K562 (cell line): ENCODE measurements at regions not wholly inside any gene's neighbourhood (a gene's known extent, or its start where the extent isn't known, plus 50 kb on each side); places are given as distances from the start of the nearest gene placed in this dataset.

Experiments
- ARID2 ChIP-seq: fragments of 450-650 bp; IDR thresholded peaks from 2 replicates; pipeline ENCODE4 v1.6.1; 2017; ENCODE audit warnings: antibody characterized with exemption, mild to moderate bottlenecking
- BDP1 ChIP-seq: IDR thresholded peaks from 3 replicates; pipeline ENCODE4 v1.6.1; 2011; ENCODE audit not compliant: insufficient read length, insufficient read depth
- CREBBP ChIP-seq: IDR thresholded peaks from one replicate; pipeline ENCODE4 v1.6.1; 2012; ENCODE audit warnings: low read depth, mild to moderate bottlenecking, control low read depth, inconsistent platforms, low read length
- HCFC1 ChIP-seq: IDR thresholded peaks from 2 replicates; pipeline ENCODE4 v1.6.1; 2012; ENCODE audit warnings: low read depth, low read length, improper control_type of control experiment
- KHSRP ChIP-seq: fragments of 450-650 bp; IDR thresholded peaks from 2 replicates; pipeline ENCODE4 v1.6.1; 2017
- POU5F1 ChIP-seq: fragments of 150-350 bp; IDR thresholded peaks from 2 replicates; pipeline ENCODE4 v1.6.1; 2014; ENCODE audit warnings: borderline replicate concordance, low read length, low read depth, mild to moderate bottlenecking; ENCODE audit not compliant: partially characterized antibody
- RBM22 ChIP-seq: fragments of 200-400 bp; formaldehyde crosslinking; IDR thresholded peaks from 2 replicates; pipeline ENCODE4 v1.6.1; 2018; ENCODE audit warnings: low read length, low read depth; ENCODE audit not compliant: poor library complexity, severe bottlenecking
- RBM25 ChIP-seq: fragments of 200-400 bp; formaldehyde crosslinking; IDR thresholded peaks from 2 replicates; pipeline ENCODE4 v1.6.1; 2018; ENCODE audit warnings: low read length, low read depth, moderate library complexity; ENCODE audit not compliant: severe bottlenecking
- SIX5 ChIP-seq, 2 experiments: IDR thresholded peaks; 2 replicates each; pipeline ENCODE4 v1.6.1; 2011; ENCODE audit warnings: low read length in 2 of 2, borderline replicate concordance in 1 of 2, low read depth in 1 of 2, mild to moderate bottlenecking in 1 of 2, moderate library complexity in 1 of 2; ENCODE audit not compliant: insufficient read depth in 1 of 2
- TRIM24 ChIP-seq, 2 experiments: fragments of 450-650 bp; IDR thresholded peaks; 2 replicates each; pipeline ENCODE4 v1.6.1; 2016
- ZNF3 ChIP-seq: fragments of 250-450 bp; sonication (Bioruptor Pico); IDR thresholded peaks from 2 replicates; pipeline ENCODE4 v1.5.0; 2021; ENCODE audit warnings: mild to moderate bottlenecking, moderate library complexity
- ZNF384 ChIP-seq: IDR thresholded peaks from 2 replicates; pipeline ENCODE4 v1.6.1; 2012; ENCODE audit warnings: low read depth, low read length, improper control_type of control experiment
- ZNF583 ChIP-seq: fragments of 250-450 bp; sonication (Bioruptor Pico); IDR thresholded peaks from 2 replicates; pipeline ENCODE4 v1.4.0; 2020
- ZNF778 ChIP-seq: fragments of 450-650 bp; formaldehyde crosslinking; IDR thresholded peaks from 2 replicates; pipeline ENCODE4 v1.4.0; 2020; ENCODE audit warnings: mild to moderate bottlenecking, moderate library complexity
- TF ChIP-seq, protein P1 (sequence below): fragments of 450-650 bp; IDR thresholded peaks from 2 replicates; pipeline ENCODE4 v1.6.1; 2016; ENCODE audit warnings: antibody characterized with exemption
- TF ChIP-seq, protein P2 (sequence below), 2 experiments: fragments of 450-650 bp; IDR thresholded peaks; 2 replicates each; pipeline ENCODE4 v1.6.1; 2018; ENCODE audit warnings: mild to moderate bottlenecking in 2 of 2, low read depth in 1 of 2; ENCODE audit not compliant: partially characterized antibody in 2 of 2
- TF ChIP-seq, protein P3 (sequence below), 3 experiments: fragments of 200-800 bp in 1 of 3; fragments of 250-450 bp in 1 of 3; fragments of 450-650 bp in 1 of 3; sonication (Bioruptor Pico) in 1 of 3; sonication (Bioruptor generic) in 1 of 3; formaldehyde crosslinking in 1 of 3; IDR thresholded peaks; 2 replicates each; pipeline versions ENCODE4 v1.6.1 to v1.8.0; 2016 to 2022; ENCODE audit warnings: mild to moderate bottlenecking in 2 of 3, missing genetic modification characterization in 2 of 3, missing compliant biosample characterization in 1 of 3, moderate library complexity in 1 of 3

DNA sequence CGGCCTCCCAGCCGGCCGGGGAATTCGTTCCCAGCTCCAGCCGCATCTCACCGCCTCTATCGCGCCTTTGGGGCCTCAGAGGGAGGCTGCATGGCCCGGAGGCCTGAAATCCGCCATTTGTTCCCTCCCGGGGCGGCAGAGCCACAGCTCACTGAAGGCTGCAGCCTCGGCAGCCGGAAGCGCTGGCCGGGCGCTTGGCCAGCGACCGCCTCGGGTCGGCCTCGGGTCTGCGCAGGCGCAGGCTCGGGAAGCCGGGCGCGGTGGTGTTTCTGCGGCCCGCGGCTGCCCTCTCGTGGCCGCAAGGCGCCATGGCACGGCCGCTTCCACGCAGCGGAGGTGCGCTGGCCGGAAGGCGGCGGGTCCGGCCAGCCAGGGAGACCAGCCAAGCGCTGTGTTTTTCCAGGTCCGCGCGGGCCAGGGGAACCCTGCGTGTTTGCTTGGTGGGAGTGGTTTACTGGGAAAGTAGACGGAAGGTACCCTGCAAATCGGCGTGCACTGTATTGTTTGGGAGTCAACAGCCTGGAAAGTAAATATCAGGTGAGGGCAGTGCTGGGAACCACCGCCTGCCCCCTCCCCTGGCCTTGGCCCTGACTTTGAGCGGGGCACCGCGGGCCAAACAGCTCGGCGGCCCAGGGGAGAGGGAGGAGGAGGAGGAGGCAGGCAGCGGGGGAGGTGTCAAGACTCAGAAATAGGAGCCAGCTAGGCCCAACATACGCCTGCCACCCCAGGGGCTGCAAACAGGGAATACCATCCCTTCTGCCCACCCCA, 52.7 kb upstream of the CD34 start (continued):
- TF ChIP-seq, protein P1, sequence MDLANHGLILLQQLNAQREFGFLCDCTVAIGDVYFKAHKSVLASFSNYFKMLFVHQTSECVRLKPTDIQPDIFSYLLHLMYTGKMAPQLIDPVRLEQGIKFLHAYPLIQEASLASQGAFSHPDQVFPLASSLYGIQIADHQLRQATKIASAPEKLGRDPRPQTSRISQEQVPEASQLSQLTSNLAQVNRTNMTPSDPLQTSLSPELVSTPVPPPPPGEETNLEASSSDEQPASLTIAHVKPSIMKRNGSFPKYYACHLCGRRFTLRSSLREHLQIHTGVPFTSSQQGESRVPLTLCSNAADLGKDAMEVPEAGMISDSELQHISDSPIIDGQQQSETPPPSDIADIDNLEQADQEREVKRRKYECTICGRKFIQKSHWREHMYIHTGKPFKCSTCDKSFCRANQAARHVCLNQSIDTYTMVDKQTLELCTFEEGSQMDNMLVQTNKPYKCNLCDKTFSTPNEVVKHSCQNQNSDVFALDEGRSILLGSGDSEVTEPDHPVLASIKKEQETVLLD: peak; percentile 49; the same call in 1 of the 2 replicates
- no peak for TF ChIP-seq ZNF384
- TF ChIP-seq ARID2: peak; percentile 56; the same call in 1 of the 2 replicates
- TF ChIP-seq ZNF778 (CRISPR knock-in tag): no peak
- TF ChIP-seq KHSRP: no peak
- TF ChIP-seq RBM22: no peak
- TF ChIP-seq ZNF3 (CRISPR knock-in tag): no peak
- TF ChIP-seq CREBBP: no peak
- peak; percentile 48; the same call in 1 of the 2 replicates for TF ChIP-seq HCFC1
- TF ChIP-seq, protein P2, sequence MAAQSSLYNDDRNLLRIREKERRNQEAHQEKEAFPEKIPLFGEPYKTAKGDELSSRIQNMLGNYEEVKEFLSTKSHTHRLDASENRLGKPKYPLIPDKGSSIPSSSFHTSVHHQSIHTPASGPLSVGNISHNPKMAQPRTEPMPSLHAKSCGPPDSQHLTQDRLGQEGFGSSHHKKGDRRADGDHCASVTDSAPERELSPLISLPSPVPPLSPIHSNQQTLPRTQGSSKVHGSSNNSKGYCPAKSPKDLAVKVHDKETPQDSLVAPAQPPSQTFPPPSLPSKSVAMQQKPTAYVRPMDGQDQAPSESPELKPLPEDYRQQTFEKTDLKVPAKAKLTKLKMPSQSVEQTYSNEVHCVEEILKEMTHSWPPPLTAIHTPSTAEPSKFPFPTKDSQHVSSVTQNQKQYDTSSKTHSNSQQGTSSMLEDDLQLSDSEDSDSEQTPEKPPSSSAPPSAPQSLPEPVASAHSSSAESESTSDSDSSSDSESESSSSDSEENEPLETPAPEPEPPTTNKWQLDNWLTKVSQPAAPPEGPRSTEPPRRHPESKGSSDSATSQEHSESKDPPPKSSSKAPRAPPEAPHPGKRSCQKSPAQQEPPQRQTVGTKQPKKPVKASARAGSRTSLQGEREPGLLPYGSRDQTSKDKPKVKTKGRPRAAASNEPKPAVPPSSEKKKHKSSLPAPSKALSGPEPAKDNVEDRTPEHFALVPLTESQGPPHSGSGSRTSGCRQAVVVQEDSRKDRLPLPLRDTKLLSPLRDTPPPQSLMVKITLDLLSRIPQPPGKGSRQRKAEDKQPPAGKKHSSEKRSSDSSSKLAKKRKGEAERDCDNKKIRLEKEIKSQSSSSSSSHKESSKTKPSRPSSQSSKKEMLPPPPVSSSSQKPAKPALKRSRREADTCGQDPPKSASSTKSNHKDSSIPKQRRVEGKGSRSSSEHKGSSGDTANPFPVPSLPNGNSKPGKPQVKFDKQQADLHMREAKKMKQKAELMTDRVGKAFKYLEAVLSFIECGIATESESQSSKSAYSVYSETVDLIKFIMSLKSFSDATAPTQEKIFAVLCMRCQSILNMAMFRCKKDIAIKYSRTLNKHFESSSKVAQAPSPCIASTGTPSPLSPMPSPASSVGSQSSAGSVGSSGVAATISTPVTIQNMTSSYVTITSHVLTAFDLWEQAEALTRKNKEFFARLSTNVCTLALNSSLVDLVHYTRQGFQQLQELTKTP (IDR thresholded peaks at IDR 0.05; ENCODE audit: low read depth in 1 of 2, partially characterized antibody in 2 of 2): no peak
- no peak for TF ChIP-seq BDP1
- peak; percentile 91 for TF ChIP-seq ZNF583 (CRISPR knock-in tag)
- no peak for TF ChIP-seq SIX5 (IDR thresholded peaks at IDR 0.05; ENCODE audit: borderline replicate concordance in 1 of 2, insufficient read depth in 1 of 2, low read depth in 1 of 2, low read length in 2 of 2)
- TF ChIP-seq, protein P3, sequence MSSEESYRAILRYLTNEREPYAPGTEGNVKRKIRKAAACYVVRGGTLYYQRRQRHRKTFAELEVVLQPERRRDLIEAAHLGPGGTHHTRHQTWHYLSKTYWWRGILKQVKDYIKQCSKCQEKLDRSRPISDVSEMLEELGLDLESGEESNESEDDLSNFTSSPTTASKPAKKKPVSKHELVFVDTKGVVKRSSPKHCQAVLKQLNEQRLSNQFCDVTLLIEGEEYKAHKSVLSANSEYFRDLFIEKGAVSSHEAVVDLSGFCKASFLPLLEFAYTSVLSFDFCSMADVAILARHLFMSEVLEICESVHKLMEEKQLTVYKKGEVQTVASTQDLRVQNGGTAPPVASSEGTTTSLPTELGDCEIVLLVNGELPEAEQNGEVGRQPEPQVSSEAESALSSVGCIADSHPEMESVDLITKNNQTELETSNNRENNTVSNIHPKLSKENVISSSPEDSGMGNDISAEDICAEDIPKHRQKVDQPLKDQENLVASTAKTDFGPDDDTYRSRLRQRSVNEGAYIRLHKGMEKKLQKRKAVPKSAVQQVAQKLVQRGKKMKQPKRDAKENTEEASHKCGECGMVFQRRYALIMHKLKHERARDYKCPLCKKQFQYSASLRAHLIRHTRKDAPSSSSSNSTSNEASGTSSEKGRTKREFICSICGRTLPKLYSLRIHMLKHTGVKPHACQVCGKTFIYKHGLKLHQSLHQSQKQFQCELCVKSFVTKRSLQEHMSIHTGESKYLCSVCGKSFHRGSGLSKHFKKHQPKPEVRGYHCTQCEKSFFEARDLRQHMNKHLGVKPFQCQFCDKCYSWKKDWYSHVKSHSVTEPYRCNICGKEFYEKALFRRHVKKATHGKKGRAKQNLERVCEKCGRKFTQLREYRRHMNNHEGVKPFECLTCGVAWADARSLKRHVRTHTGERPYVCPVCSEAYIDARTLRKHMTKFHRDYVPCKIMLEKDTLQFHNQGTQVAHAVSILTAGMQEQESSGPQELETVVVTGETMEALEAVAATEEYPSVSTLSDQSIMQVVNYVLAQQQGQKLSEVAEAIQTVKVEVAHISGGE (CRISPR knock-in tag; IDR thresholded peaks at IDR 0.05): peak in 1 of 3 experiments; percentile 87; a peak in 3 of 6 replicates
- TF ChIP-seq TRIM24 (IDR thresholded peaks at IDR 0.05): no peak
- peak; percentile 65 for TF ChIP-seq RBM25
- peak; percentile 73 for TF ChIP-seq POU5F1
